GM12875 (cell line): ENCODE measurements at regions not wholly inside any gene's neighbourhood (a gene's known extent, or its start where the extent isn't known, plus 50 kb on each side); places are given as distances from the start of the nearest gene placed in this dataset.

Experiments used
- H3K4me3 ChIP-seq: one replicate; pipeline ENCODE4 v1.5.1; 2011; ENCODE audit warnings: low read depth, low read length, control low read depth
- TF ChIP-seq, protein P1 (sequence below): IDR thresholded peaks from 2 replicates; pipeline ENCODE4 v1.5.1; 2011; ENCODE audit warnings: low read depth, mild to moderate bottlenecking, control low read depth, inconsistent platforms, low read length, moderate library complexity, borderline replicate concordance; ENCODE audit not compliant: insufficient read depth

GRCh38 chr20:48090784-48091183, 305.5 kb upstream of the SULF2 start:
- TF ChIP-seq, protein P1, sequence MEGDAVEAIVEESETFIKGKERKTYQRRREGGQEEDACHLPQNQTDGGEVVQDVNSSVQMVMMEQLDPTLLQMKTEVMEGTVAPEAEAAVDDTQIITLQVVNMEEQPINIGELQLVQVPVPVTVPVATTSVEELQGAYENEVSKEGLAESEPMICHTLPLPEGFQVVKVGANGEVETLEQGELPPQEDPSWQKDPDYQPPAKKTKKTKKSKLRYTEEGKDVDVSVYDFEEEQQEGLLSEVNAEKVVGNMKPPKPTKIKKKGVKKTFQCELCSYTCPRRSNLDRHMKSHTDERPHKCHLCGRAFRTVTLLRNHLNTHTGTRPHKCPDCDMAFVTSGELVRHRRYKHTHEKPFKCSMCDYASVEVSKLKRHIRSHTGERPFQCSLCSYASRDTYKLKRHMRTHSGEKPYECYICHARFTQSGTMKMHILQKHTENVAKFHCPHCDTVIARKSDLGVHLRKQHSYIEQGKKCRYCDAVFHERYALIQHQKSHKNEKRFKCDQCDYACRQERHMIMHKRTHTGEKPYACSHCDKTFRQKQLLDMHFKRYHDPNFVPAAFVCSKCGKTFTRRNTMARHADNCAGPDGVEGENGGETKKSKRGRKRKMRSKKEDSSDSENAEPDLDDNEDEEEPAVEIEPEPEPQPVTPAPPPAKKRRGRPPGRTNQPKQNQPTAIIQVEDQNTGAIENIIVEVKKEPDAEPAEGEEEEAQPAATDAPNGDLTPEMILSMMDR = no peak
- H3K4me3 ChIP-seq = no peak overlapping the region

GRCh38 chr20:48090314-48090713, 305.0 kb upstream of the SULF2 start:
- no peak overlapping the region for H3K4me3 ChIP-seq
- TF ChIP-seq, protein P1 = no peak

DNA sequence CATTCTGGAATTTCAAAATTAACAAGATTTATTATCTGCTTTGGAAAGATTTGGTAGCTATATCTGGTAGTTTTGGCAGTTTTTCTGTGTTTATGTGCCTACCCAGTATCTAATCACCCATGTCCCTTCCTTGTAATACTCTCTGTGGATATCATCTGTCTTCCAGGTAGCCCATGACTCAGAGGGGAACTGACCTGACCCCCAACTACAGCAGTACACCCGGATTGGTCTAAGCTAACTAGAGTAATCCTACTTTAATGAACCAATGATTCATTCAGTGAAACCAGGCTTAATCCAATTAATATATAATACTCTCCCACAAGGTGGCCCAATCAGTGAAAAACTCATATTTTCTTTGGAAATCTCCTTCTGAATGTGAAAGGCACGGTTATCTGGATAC, 295.3 kb upstream of the SULF2 start:
- no peak overlapping the region for H3K4me3 ChIP-seq
- TF ChIP-seq, protein P1 = no peak

GRCh38 chr20:48079028-48079427, 293.7 kb upstream of the SULF2 start:
- H3K4me3 ChIP-seq = no peak overlapping the region
- TF ChIP-seq, protein P1 = no peak

DNA sequence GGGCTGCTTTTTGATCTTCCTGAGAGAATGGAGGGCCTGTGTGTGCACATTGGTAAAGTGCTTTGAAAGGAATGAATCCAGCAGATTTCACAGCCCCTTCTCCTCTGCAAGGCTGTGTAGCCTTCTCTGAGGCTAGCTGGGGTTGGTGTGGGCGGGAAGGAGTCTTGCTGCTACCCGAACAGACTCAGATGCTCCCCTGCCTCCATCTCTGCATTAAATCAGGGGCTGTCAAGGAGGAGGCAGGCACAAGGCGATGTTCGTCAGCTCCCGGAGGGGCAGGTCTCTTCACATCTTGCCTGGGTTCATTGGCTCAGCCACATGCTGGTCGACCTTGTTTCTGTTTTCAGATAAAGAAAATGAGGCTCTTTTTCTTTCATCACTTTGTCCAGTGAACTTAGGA, 291.5 kb upstream of the SULF2 start:
- TF ChIP-seq, protein P1 = no peak
- no peak overlapping the region for H3K4me3 ChIP-seq

GRCh38 chr20:48076247-48076646, 291.0 kb upstream of the SULF2 start:
- no peak overlapping the region for H3K4me3 ChIP-seq
- TF ChIP-seq, protein P1 = no peak

DNA sequence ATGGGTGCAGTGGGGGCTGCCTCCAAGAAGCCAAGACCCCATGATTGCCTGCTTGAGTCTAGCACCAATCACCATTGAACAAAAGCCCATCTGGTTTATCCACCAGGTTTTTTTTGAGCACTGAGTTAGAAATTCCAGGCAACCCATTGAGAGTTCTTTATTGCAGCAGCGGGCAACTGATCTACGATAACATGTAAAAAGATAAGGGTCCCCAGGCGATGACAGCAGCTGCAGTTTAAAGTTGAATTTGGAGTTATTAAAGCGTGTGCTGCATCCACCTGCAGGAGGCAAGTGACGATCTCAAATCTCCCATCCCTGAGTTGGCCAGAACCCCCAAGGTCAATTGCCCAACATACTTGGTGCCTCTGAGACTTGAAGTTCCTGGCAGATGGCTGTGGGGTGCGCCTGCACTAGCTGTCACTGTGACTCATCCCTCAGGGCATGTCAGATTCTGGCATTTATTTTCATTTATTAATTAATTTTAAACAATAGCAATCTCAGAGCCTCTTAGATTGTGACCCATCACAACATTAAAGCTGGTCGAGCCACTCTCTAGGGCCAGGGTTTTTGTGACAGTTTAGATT, 290.4 kb upstream of the SULF2 start:
- TF ChIP-seq, protein P1 = no peak

More for the DNA sequence above, 290.4 kb upstream of the SULF2 start:
- H3K4me3 ChIP-seq = no peak overlapping the region
